Common myeloid progenitor, CD34-positive (primary cell): ENCODE measurements at regions not wholly inside any gene's neighbourhood (a gene's known extent, or its start where the extent isn't known, plus 50 kb on each side); places are given as distances from the start of the nearest gene placed in this dataset.

Experiments used
- CTCF ChIA-PET: fragments of 350-600 bp; sonication (Branson Sonifier 250); formaldehyde crosslinking; loops from one replicate; lab custom pipeline; 2021; ENCODE audit warnings: antibody characterized with exemption; lab: Charles Lee
- POLR2A ChIA-PET: fragments of 350-600 bp; sonication (Branson Sonifier 250); formaldehyde crosslinking; loops from one replicate; lab custom pipeline; 2021; ENCODE audit warnings: antibody characterized with exemption; lab: Charles Lee
- DNase-seq, 3 donors: peaks; one replicate each; pipeline versions ENCODE4 v3.0.0 to v3.0.0-alpha.2; 2013
- H3K27ac ChIP-seq, 2 experiments: 1 replicate in 1 of 2; 2 replicates in 1 of 2; pipeline ENCODE4 v1.7.0; 2013; ENCODE audit warnings: inconsistent platforms in 2 of 2, low read length in 2 of 2, mild to moderate bottlenecking in 2 of 2, low read depth in 1 of 2, moderate library complexity in 1 of 2; ENCODE audit not compliant: severe bottlenecking in 2 of 2, insufficient read depth in 1 of 2, poor library complexity in 1 of 2
- H3K27me3 ChIP-seq, 5 experiments: replicated peaks in 2 of 5; 1 replicate in 3 of 5; 2 replicates in 2 of 5; pipeline versions ENCODE4 v1.6.1 to v1.7.0; 2013; ENCODE audit warnings: low read length in 4 of 5, mild to moderate bottlenecking in 2 of 5, moderate library complexity in 2 of 5, inconsistent platforms in 1 of 5; ENCODE audit not compliant: insufficient read depth in 5 of 5, control insufficient read depth in 4 of 5
- H3K36me3 ChIP-seq, 4 experiments: 1 replicate in 2 of 4; 2 replicates in 2 of 4; pipeline versions ENCODE4 v1.6.1 to v1.7.0; 2013; ENCODE audit warnings: low read length in 3 of 4, control low read depth in 1 of 4, mild to moderate bottlenecking in 1 of 4; ENCODE audit not compliant: control insufficient read depth in 4 of 4, insufficient read depth in 4 of 4
- H3K4me1 ChIP-seq, 4 experiments: 1 replicate in 3 of 4; 2 replicates in 1 of 4; pipeline versions ENCODE4 v1.6.1 to v1.7.1; 2013; ENCODE audit warnings: low read length in 3 of 4, mild to moderate bottlenecking in 3 of 4, control low read depth in 1 of 4, inconsistent platforms in 1 of 4, moderate library complexity in 1 of 4; ENCODE audit not compliant: control insufficient read depth in 4 of 4, insufficient read depth in 4 of 4; ENCODE audit errors: control extremely low read depth in 1 of 4
- H3K4me3 ChIP-seq, 7 experiments: 1 replicate in 4 of 7; 2 replicates in 3 of 7; pipeline versions ENCODE4 v1.5.1 to v1.7.0; 2013; ENCODE audit warnings: mild to moderate bottlenecking in 7 of 7, low read length in 6 of 7, moderate library complexity in 6 of 7, inconsistent platforms in 2 of 7, low read depth in 2 of 7, control low read depth in 1 of 7; ENCODE audit not compliant: insufficient read depth in 4 of 7, control insufficient read depth in 1 of 7; ENCODE audit errors: extremely low read depth in 1 of 7
- H3K9me3 ChIP-seq, 5 experiments: 1 replicate in 4 of 5; 2 replicates in 1 of 5; pipeline versions ENCODE4 v1.6.1 to v1.7.1; 2013; ENCODE audit warnings: low read length in 4 of 5, mild to moderate bottlenecking in 2 of 5, inconsistent platforms in 1 of 5, low read depth in 1 of 5, moderate library complexity in 1 of 5; ENCODE audit not compliant: control insufficient read depth in 4 of 5, insufficient read depth in 2 of 5; ENCODE audit errors: control extremely low read depth in 1 of 5
- WGBS: methylation state at CpG from one replicate; pipeline ENCODE4 v1.1.5; 2013; ENCODE audit not compliant: insufficient coverage; 5-methylcytosine and 5-hydroxymethylcytosine counted together

DNA sequence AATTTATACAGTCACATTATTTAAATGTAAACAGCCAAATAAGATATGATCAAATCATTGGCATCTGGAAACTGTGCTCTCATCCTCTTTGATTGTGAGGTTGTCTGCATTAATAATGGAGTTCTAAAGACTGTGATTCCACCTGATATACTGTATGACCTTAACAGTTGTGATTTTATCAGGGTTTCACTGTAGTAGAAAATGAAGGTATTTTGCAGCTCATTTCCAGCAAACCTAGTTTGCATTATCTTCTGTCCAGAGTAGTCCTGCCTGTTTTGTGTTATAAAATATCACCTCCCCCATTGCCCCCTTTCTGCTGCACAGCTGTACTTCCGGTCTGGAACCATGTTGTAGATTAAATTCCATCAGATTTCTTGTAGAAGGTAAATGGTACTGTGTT, 731.6 kb upstream of the FANCL start:
- no peaks in the 10 kb centered on the region for H3K9me3 ChIP-seq
- CTCF ChIA-PET: no interaction called here
- H3K4me3 ChIP-seq: no peak overlapping the region
- no peaks in the 10 kb centered on the region for H3K36me3 ChIP-seq
- H3K27ac ChIP-seq: no peak overlapping the region
- no peaks in the 10 kb centered on the region for H3K27me3 ChIP-seq
- DNase-seq: no peak
- H3K4me1 ChIP-seq: no peaks in the 10 kb centered on the region
- 89% methylated on average over 1 of the region's 1 CpG for WGBS
- POLR2A ChIA-PET: no interaction called here

- Histone ChIP-seq H3K27ac (no peak overlapping the region), H3K4me3 (no peak overlapping the region), H3K27me3 (no peaks in the 10 kb centered on the region), H3K4me1 (no peaks in the 10 kb centered on the region), H3K9me3 (no peaks in the 10 kb centered on the region), H3K36me3 (no peaks in the 10 kb centered on the region)
- WGBS: 100% methylated on average over 7 of the region's 14 CpGs
- DNase-seq: no peak
- POLR2A ChIA-PET: no interaction called here
- CTCF ChIA-PET: interaction anchor here (1.9 kb wide), 1 partner anchor 17 kb away, joined by 4 read pairs; no protein-coding TSS in a partner anchor
Observed at GRCh38 chr2:58971511-58972360, 730.6 kb upstream of the FANCL start.

- Histone ChIP-seq H3K4me1 (no peaks in the 10 kb centered on the region), H3K36me3 (no peaks in the 10 kb centered on the region), H3K27me3 (no peaks in the 10 kb centered on the region), H3K9me3 (no peaks in the 10 kb centered on the region), H3K27ac (no peak overlapping the region), H3K4me3 (no peak overlapping the region)
- ChIA-PET POLR2A (no interaction called here), CTCF (interaction anchor here (1.9 kb wide), 1 partner anchor 16 kb away, joined by 4 read pairs; no protein-coding TSS in a partner anchor)
- WGBS: 94% methylated on average over 4 of the region's 4 CpGs
- DNase-seq: no peak
Observed at GRCh38 chr2:58970365-58970764, 729.2 kb upstream of the FANCL start.

- Histone ChIP-seq H3K9me3 (no peaks in the 10 kb centered on the region), H3K4me1 (no peaks in the 10 kb centered on the region), H3K27me3 (no peaks in the 10 kb centered on the region), H3K4me3 (no peak overlapping the region), H3K36me3 (no peaks in the 10 kb centered on the region), H3K27ac (no peak overlapping the region)
- CTCF ChIA-PET: no interaction called here
- DNase-seq: no peak
- POLR2A ChIA-PET: no interaction called here
- no CpG with 5 or more reads among the region's 2 CpGs for WGBS
Observed at GRCh38 chr2:58968885-58969284, 727.8 kb upstream of the FANCL start.

DNA sequence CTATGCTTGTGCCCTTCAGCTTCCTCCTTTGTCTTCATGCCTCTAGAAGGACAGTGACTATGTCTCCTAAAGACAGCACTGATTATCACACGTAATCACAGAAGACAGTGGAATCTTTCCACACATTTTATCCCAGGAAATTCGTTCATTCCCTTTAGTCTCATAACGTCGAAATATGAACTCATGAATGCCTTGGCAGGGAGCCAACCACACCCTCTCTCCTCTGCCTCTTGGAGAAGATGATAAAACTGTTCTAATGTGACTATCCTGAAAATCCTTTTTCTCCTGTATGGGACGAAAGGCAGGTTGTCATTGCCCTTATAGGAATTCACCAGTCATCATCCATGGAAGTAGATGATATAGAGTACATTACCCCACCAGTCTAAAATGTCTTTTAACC, 726.6 kb upstream of the FANCL start:
- no peaks in the 10 kb centered on the region for H3K36me3 ChIP-seq
- no peaks in the 10 kb centered on the region for H3K27me3 ChIP-seq
- POLR2A ChIA-PET: no interaction called here
- H3K27ac ChIP-seq: no peak overlapping the region
- H3K4me1 ChIP-seq: no peaks in the 10 kb centered on the region
- DNase-seq: no peak
- 100% methylated on average over 4 of the region's 5 CpGs for WGBS
- CTCF ChIA-PET: no interaction called here
- H3K4me3 ChIP-seq: no peak overlapping the region
- H3K9me3 ChIP-seq: no peaks in the 10 kb centered on the region

GRCh38 chr2:58965602-58966001, 724.5 kb upstream of the FANCL start:
- WGBS: no CpG with 5 or more reads among the region's 2 CpGs
- H3K36me3 ChIP-seq: no peaks in the 10 kb centered on the region
- no peak for DNase-seq
- no peak overlapping the region for H3K27ac ChIP-seq
- H3K4me1 ChIP-seq: no peaks in the 10 kb centered on the region
- no peak overlapping the region for H3K4me3 ChIP-seq
- ChIA-PET CTCF (interaction anchor here (1.2 kb wide), 1 partner anchor 49 kb away, joined by 3 read pairs; no protein-coding TSS in a partner anchor), POLR2A (no interaction called here)
- H3K9me3 ChIP-seq: no peaks in the 10 kb centered on the region
- no peaks in the 10 kb centered on the region for H3K27me3 ChIP-seq

DNA sequence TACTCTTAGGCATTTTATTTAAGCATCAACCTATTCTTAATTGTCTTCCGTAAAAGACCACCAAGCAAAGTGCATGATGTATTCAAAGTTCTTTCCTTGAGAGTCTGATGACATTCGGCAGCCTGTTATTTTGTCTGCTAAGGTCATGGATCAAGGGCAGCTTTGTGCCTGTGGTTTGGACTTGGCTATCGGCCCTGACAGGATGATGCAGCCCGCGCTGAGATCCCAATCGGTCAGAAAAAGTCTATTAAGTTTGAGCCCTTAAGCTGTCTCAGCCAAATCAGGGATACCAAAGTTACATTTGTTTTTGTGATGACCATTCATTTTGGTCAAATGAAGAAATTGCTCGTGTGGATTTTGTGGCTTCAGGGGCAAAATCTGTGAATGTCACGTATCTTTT, 718.9 kb upstream of the FANCL start:
- WGBS: 99% methylated on average over 7 of the region's 8 CpGs
- CTCF ChIA-PET: no interaction called here

More for the DNA sequence above, 718.9 kb upstream of the FANCL start:
- POLR2A ChIA-PET: no interaction called here
- Histone ChIP-seq H3K9me3 (no peaks in the 10 kb centered on the region), H3K4me3 (no peak overlapping the region), H3K4me1 (peaks cover 0 to 4% (median 0%) of the 10 kb centered on the region in 4 experiments), H3K36me3 (no peaks in the 10 kb centered on the region), H3K27ac (no peak overlapping the region), H3K27me3 (no peaks in the 10 kb centered on the region)
- DNase-seq: no peak
